ENCODE measurements at regions not wholly inside any gene's neighbourhood (a gene's known extent, or its start where the extent isn't known, plus 50 kb on each side); places are given as distances from the start of the nearest gene placed in this dataset.

- no peak overlapping the region for H3K4me3 Mint-ChIP-seq
- H3K27me3 Mint-ChIP-seq (ENCODE audit: low read depth) = peaks cover 56% of the 10 kb centered on the region
- H3K27ac Mint-ChIP-seq = no peak overlapping the region
- peaks cover 3% of the 10 kb centered on the region for H3K4me1 Mint-ChIP-seq
- no peaks in the 10 kb centered on the region for H3K36me3 Mint-ChIP-seq
- POLR2A ChIA-PET = no interaction called here
- ATAC-seq (no peak), DNase-seq (ENCODE audit: low spot score) (no peak)
- CTCF ChIA-PET = no interaction called here
- H3K9me3 Mint-ChIP-seq = no peaks in the 10 kb centered on the region
- no peak for TF ChIP-seq CREB1 (CRISPR knock-in tag; IDR thresholded peaks at IDR 0.05)
- no peak for TF ChIP-seq USF1 (CRISPR knock-in tag; IDR thresholded peaks at IDR 0.05)
- no peak for TF ChIP-seq ZNF219 (CRISPR knock-in tag; IDR thresholded peaks at IDR 0.05; ENCODE audit: borderline replicate concordance)
- TF ChIP-seq, protein P1, sequence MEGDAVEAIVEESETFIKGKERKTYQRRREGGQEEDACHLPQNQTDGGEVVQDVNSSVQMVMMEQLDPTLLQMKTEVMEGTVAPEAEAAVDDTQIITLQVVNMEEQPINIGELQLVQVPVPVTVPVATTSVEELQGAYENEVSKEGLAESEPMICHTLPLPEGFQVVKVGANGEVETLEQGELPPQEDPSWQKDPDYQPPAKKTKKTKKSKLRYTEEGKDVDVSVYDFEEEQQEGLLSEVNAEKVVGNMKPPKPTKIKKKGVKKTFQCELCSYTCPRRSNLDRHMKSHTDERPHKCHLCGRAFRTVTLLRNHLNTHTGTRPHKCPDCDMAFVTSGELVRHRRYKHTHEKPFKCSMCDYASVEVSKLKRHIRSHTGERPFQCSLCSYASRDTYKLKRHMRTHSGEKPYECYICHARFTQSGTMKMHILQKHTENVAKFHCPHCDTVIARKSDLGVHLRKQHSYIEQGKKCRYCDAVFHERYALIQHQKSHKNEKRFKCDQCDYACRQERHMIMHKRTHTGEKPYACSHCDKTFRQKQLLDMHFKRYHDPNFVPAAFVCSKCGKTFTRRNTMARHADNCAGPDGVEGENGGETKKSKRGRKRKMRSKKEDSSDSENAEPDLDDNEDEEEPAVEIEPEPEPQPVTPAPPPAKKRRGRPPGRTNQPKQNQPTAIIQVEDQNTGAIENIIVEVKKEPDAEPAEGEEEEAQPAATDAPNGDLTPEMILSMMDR (IDR thresholded peaks at IDR 0.05) = no peak
- no peak for TF ChIP-seq ESRRA (CRISPR knock-in tag; IDR thresholded peaks at IDR 0.05; ENCODE audit: borderline replicate concordance)
- TF ChIP-seq TEAD4 (CRISPR knock-in tag; IDR thresholded peaks at IDR 0.05) = no peak
- TF ChIP-seq JAZF1 (CRISPR knock-in tag; IDR thresholded peaks at IDR 0.05) = no peak
- TF ChIP-seq IRF2 (CRISPR knock-in tag; IDR thresholded peaks at IDR 0.05; ENCODE audit: borderline replicate concordance, low read depth) = no peak
- TF ChIP-seq, protein P2, sequence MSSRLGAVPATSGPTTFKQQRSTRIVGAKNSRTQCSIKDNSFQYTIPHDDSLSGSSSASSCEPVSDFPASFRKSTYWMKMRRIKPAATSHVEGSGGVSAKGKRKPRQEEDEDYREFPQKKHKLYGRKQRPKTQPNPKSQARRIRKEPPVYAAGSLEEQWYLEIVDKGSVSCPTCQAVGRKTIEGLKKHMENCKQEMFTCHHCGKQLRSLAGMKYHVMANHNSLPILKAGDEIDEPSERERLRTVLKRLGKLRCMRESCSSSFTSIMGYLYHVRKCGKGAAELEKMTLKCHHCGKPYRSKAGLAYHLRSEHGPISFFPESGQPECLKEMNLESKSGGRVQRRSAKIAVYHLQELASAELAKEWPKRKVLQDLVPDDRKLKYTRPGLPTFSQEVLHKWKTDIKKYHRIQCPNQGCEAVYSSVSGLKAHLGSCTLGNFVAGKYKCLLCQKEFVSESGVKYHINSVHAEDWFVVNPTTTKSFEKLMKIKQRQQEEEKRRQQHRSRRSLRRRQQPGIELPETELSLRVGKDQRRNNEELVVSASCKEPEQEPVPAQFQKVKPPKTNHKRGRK (CRISPR knock-in tag; IDR thresholded peaks at IDR 0.05; ENCODE audit: borderline replicate concordance) = no peak
- no peak for TF ChIP-seq ETV6 (CRISPR knock-in tag; IDR thresholded peaks at IDR 0.05)
- TF ChIP-seq, protein P3, sequence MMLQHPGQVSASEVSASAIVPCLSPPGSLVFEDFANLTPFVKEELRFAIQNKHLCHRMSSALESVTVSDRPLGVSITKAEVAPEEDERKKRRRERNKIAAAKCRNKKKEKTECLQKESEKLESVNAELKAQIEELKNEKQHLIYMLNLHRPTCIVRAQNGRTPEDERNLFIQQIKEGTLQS (CRISPR knock-in tag; conservative IDR thresholded peaks at IDR 0.05) = no peak
- TF ChIP-seq E2F5 (CRISPR knock-in tag; IDR thresholded peaks at IDR 0.05) = no peak
- TF ChIP-seq CREM (CRISPR knock-in tag; IDR thresholded peaks at IDR 0.05) = no peak
- TF ChIP-seq, protein P4, sequence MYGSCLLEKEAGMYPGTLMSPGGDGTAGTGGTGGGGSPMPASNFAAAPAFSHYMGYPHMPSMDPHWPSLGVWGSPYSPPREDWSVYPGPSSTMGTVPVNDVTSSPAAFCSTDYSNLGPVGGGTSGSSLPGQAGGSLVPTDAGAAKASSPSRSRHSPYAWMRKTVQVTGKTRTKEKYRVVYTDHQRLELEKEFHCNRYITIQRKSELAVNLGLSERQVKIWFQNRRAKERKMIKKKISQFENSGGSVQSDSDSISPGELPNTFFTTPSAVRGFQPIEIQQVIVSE (CRISPR knock-in tag; IDR thresholded peaks at IDR 0.05; ENCODE audit: borderline replicate concordance) = no peak
- no peak for TF ChIP-seq ATF1 (CRISPR knock-in tag; IDR thresholded peaks at IDR 0.05)
- no peak for TF ChIP-seq MYBL2 (CRISPR knock-in tag; IDR thresholded peaks at IDR 0.05)
- TF ChIP-seq SMAD4 (CRISPR knock-in tag; IDR thresholded peaks at IDR 0.05) = no peak
- TF ChIP-seq, protein P5, sequence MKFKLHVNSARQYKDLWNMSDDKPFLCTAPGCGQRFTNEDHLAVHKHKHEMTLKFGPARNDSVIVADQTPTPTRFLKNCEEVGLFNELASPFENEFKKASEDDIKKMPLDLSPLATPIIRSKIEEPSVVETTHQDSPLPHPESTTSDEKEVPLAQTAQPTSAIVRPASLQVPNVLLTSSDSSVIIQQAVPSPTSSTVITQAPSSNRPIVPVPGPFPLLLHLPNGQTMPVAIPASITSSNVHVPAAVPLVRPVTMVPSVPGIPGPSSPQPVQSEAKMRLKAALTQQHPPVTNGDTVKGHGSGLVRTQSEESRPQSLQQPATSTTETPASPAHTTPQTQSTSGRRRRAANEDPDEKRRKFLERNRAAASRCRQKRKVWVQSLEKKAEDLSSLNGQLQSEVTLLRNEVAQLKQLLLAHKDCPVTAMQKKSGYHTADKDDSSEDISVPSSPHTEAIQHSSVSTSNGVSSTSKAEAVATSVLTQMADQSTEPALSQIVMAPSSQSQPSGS (CRISPR knock-in tag; IDR thresholded peaks at IDR 0.05; ENCODE audit: borderline replicate concordance, low read depth) = no peak
- TF ChIP-seq SOX15 (CRISPR knock-in tag; IDR thresholded peaks at IDR 0.05) = no peak
These were observed 886.6 kb downstream of the DIAPH3 start for GRCh38 chr13:59277106-59277505.

DNA sequence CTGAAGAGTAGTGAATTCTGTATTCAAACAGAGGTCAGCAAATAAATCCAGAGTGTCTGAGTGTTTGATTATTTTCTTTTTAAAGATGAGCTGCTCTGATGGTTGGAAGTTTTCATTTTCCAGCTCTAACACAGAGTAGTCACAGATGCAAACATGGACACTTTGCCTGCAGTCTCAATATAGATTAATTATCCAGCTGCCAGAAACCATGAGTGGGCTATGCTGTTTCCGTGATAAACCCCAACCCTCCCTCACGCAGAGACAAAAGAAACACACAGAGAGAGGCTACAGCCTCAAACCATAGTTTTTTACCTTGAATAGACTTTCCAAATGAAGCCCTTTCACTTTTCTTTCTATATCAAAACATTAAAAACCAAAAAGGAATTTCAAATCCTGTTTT, 884.7 kb downstream of the DIAPH3 start:
- peaks cover 3% of the 10 kb centered on the region for H3K4me1 Mint-ChIP-seq
- ChIA-PET POLR2A (no interaction called here), CTCF (no interaction called here)
- H3K4me3 Mint-ChIP-seq = no peak overlapping the region
- ATAC-seq = no peak
- H3K36me3 Mint-ChIP-seq = no peaks in the 10 kb centered on the region
- no peak for DNase-seq (ENCODE audit: low spot score)
- H3K27me3 Mint-ChIP-seq (ENCODE audit: low read depth) = peaks cover 67% of the 10 kb centered on the region
- H3K27ac Mint-ChIP-seq = no peak overlapping the region
- H3K9me3 Mint-ChIP-seq = no peaks in the 10 kb centered on the region
- TF ChIP-seq CREM (CRISPR knock-in tag; IDR thresholded peaks at IDR 0.05) (no peak), STAT6 (CRISPR knock-in tag; conservative IDR thresholded peaks at IDR 0.05; ENCODE audit: low read depth) (no peak), FOXK1 (CRISPR knock-in tag; IDR thresholded peaks at IDR 0.05) (no peak), NR1H2 (CRISPR knock-in tag; IDR thresholded peaks at IDR 0.05) (no peak)
- TF ChIP-seq, protein P6, sequence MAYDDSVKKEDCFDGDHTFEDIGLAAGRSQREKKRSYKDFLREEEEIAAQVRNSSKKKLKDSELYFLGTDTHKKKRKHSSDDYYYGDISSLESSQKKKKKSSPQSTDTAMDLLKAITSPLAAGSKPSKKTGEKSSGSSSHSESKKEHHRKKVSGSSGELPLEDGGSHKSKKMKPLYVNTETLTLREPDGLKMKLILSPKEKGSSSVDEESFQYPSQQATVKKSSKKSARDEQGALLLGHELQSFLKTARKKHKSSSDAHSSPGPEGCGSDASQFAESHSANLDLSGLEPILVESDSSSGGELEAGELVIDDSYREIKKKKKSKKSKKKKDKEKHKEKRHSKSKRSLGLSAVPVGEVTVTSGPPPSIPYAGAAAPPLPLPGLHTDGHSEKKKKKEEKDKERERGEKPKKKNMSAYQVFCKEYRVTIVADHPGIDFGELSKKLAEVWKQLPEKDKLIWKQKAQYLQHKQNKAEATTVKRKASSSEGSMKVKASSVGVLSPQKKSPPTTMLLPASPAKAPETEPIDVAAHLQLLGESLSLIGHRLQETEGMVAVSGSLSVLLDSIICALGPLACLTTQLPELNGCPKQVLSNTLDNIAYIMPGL (CRISPR knock-in tag; IDR thresholded peaks at IDR 0.05) = no peak

Measured in WTC11 (cell line).